GM12878 (cell line): ENCODE measurements at regions not wholly inside any gene's neighbourhood (a gene's known extent, or its start where the extent isn't known, plus 50 kb on each side); places are given as distances from the start of the nearest gene placed in this dataset.

Experiments used
- ATAC-seq: fragments of 200-7000 bp; cut with Tn5 transposase; 3 replicates; pipeline ENCODE4 v1.9.1; 2020; ENCODE audit warnings: mild to moderate bottlenecking, moderate library complexity
- BruUV-seq: library from RNA; stranded (reverse); fragments of 400-500 nt; replicated peaks from 2 replicates; lab custom pipeline; 2021; lab: Mats Ljungman, UMichigan
- CTCF ChIA-PET: fragments of 300-600 bp; sonication (Branson Sonifier 250); formaldehyde crosslinking; extraction: SDS; loops from one replicate; lab custom pipeline; 2021; ENCODE audit warnings: inconsistent platforms; lab: Yijun Ruan, JAX
- POLR2A ChIA-PET: fragments of 350-600 bp; formaldehyde crosslinking; extraction: SDS; loops from one replicate; lab custom pipeline; 2021; ENCODE audit warnings: inconsistent platforms; lab: Charles Lee
- RAD21 ChIA-PET: fragments of 300-600 bp; sonication (Branson Sonifier 250); formaldehyde crosslinking; loops from one replicate; lab custom pipeline; 2023; ENCODE audit warnings: antibody characterized with exemption; ENCODE audit not compliant: unreplicated experiment; lab: Charles Lee
- SMC1A ChIA-PET: fragments of 300-600 bp; sonication (Branson Sonifier 250); formaldehyde crosslinking; loops from one replicate; lab custom pipeline; 2023; ENCODE audit not compliant: unreplicated experiment, uncharacterized antibody; lab: Charles Lee
- DNase-seq: peaks from one replicate; pipeline ENCODE4 v3.0.0-alpha.2; 2011; ENCODE audit warnings: low read depth, low spot score
- FAIRE-seq: peaks from 3 replicates; lab custom pipeline; 2011; peaks lifted over from hg19 to GRCh38; lab: Jason Lieb, UNC
- H2AFZ ChIP-seq: 2 replicates; pipeline ENCODE4 v1.6.0; 2011; ENCODE audit warnings: low read depth, low read length, control low read depth; ENCODE audit not compliant: control insufficient read depth
- H3K27ac ChIP-seq: 2 replicates; pipeline ENCODE4 v1.5.1; 2011; ENCODE audit warnings: control low read depth; ENCODE audit not compliant: control insufficient read depth, insufficient read depth
- H3K27me3 ChIP-seq, 2 experiments: replicated peaks in 1 of 2; 2 replicates each; pipeline versions ENCODE4 v1.6.0 to v1.6.1; 2011; ENCODE audit warnings: low read length in 1 of 2; ENCODE audit not compliant: control insufficient read depth in 2 of 2, insufficient read depth in 2 of 2
- H3K36me3 ChIP-seq, 2 experiments: 2 replicates each; pipeline ENCODE4 v1.5.1; 2011; ENCODE audit warnings: low read length in 1 of 2; ENCODE audit not compliant: control insufficient read depth in 2 of 2, insufficient read depth in 2 of 2
- H3K4me1 ChIP-seq: 2 replicates; pipeline ENCODE4 v1.6.1; 2011; ENCODE audit warnings: mild to moderate bottlenecking, low read length, moderate library complexity, mixed read lengths; ENCODE audit not compliant: control insufficient read depth, insufficient read depth
- H3K4me2 ChIP-seq: 2 replicates; pipeline ENCODE4 v1.6.0; 2011; ENCODE audit warnings: control low read depth; ENCODE audit not compliant: control insufficient read depth, insufficient read depth
- H3K4me3 ChIP-seq: fragments of 200-600 bp; sonication (generic); 2 replicates; pipeline ENCODE4 v1.5.1; 2016
- H3K79me2 ChIP-seq: 2 replicates; pipeline ENCODE4 v1.6.0; 2011; ENCODE audit warnings: low read length; ENCODE audit not compliant: control insufficient read depth, insufficient read depth
- H3K9ac ChIP-seq: 2 replicates; pipeline ENCODE4 v1.8.0; 2011; ENCODE audit warnings: low read length, control low read depth, mixed read lengths; ENCODE audit not compliant: control insufficient read depth, insufficient read depth
- H3K9me3 ChIP-seq: replicated peaks from 3 replicates; pipeline ENCODE4 v1.5.1; 2011; ENCODE audit warnings: mild to moderate bottlenecking, low read length; ENCODE audit not compliant: control insufficient read depth, insufficient read depth
- H4K20me1 ChIP-seq: 2 replicates; pipeline ENCODE4 v1.6.0; 2011; ENCODE audit not compliant: control insufficient read depth, insufficient read depth
- ASH2L ChIP-seq: fragments of 300-600, 200-600 bp; sonication (generic); IDR thresholded peaks from 2 replicates; pipeline ENCODE4 v1.6.1; 2017; ENCODE audit warnings: low read depth, mild to moderate bottlenecking, borderline replicate concordance
- BCL11A ChIP-seq: IDR thresholded peaks from 2 replicates; pipeline ENCODE4 v1.6.1; 2011; ENCODE audit warnings: low read depth, low read length
- CBX3 ChIP-seq: fragments of 200-600 bp; sonication (generic); IDR thresholded peaks from 2 replicates; pipeline ENCODE4 v1.6.1; 2016; ENCODE audit warnings: low read depth, borderline replicate concordance
- ETV6 ChIP-seq, 2 experiments: fragments of 450-650 bp in 1 of 2; IDR thresholded peaks in 1 of 2; conservative IDR thresholded peaks in 1 of 2; 2 replicates each; pipeline ENCODE4 v1.6.1; 2014; ENCODE audit warnings: antibody characterized with exemption in 1 of 2, borderline replicate concordance in 1 of 2, low read depth in 1 of 2, mild to moderate bottlenecking in 1 of 2, moderate library complexity in 1 of 2
- FOXM1 ChIP-seq: IDR thresholded peaks from 2 replicates; pipeline ENCODE4 v1.6.1; 2012; ENCODE audit warnings: low read depth, mild to moderate bottlenecking, inconsistent platforms, low read length, moderate library complexity
- IRF4 ChIP-seq: IDR thresholded peaks from 2 replicates; pipeline ENCODE4 v1.6.1; 2011; ENCODE audit warnings: low read depth, low read length
- NBN ChIP-seq: fragments of 450-650 bp; IDR thresholded peaks from 2 replicates; pipeline ENCODE4 v1.6.1; 2016
- SMAD1 ChIP-seq: fragments of 450-650 bp; IDR thresholded peaks from 2 replicates; pipeline ENCODE4 v1.6.1; 2018; ENCODE audit warnings: mild to moderate bottlenecking, low read depth; ENCODE audit not compliant: partially characterized antibody
- SP1 ChIP-seq: IDR thresholded peaks from one replicate; pipeline ENCODE4 v1.6.1; 2011; ENCODE audit warnings: low read depth, low read length
- TAF1 ChIP-seq: IDR thresholded peaks from 2 replicates; pipeline ENCODE4 v1.6.1; 2011; ENCODE audit warnings: mild to moderate bottlenecking, low read depth, low read length, borderline replicate concordance
- TCF7 ChIP-seq: IDR thresholded peaks from 2 replicates; pipeline ENCODE4 v1.6.1; 2014; ENCODE audit warnings: antibody characterized with exemption, borderline replicate concordance
- ZZZ3 ChIP-seq: IDR thresholded peaks from 2 replicates; pipeline ENCODE4 v1.6.1; 2011; ENCODE audit warnings: low read depth; ENCODE audit not compliant: control insufficient read depth, insufficient read length
- WGBS: methylation state at CpG from one replicate; pipeline ENCODE4 v1.1.6; 2016; ENCODE audit warnings: low lambda C conversion rate; ENCODE audit not compliant: insufficient replicate concordance, insufficient coverage; ENCODE audit errors: missing lambda C conversion rate; 5-methylcytosine and 5-hydroxymethylcytosine counted together
- in situ Hi-C: fragments of 300-500 bp; cut with MboI; formaldehyde crosslinking; loops from 9 replicates; pipeline ENCODE4 v1.14.3; 2018; ENCODE audit warnings: mixed read lengths
- intact Hi-C: fragments of 100-400 bp; cut with micrococcal nuclease; formaldehyde crosslinking; loops from one replicate; pipeline ENCODE4 v1.14.2; 2022; ENCODE audit not compliant: unreplicated experiment

- Histone ChIP-seq H3K4me1 (0 out of 2 replicates have a peak, but pooled peaks cover 4% of the 10 kb centered on the region), H3K27ac (no peak overlapping the region), H3K9ac (no peak overlapping the region), H3K79me2 (no peaks in the 10 kb centered on the region), H3K36me3 (no peaks in the 10 kb centered on the region), H2AFZ (no peak overlapping the region), H3K4me3 (no peak overlapping the region), H3K4me2 (no peak overlapping the region), H3K27me3 (no peaks in the 10 kb centered on the region), H4K20me1 (no peaks in the 10 kb centered on the region), H3K9me3 (no peaks in the 10 kb centered on the region)
- DNase-seq: no peak
- POLR2A ChIA-PET: interaction anchor here (0.7 to 1.5 kb wide), 2 partner anchors 10 to 52 kb away, joined by 3 read pairs; no protein-coding TSS in a partner anchor
- BruUV-seq: no TSS peak
- CTCF ChIA-PET: interaction anchor here (0.7 to 1.8 kb wide), 2 partner anchors 12 to 70 kb away, joined by 3 to 6 read pairs; no protein-coding TSS in a partner anchor
- 64% methylated on average over 3 of the region's 3 CpGs for WGBS
- TF ChIP-seq TAF1 (no peak), ASH2L (no peak), IRF4 (no peak), SMAD1 (no peak), SP1 (no peak), ZZZ3 (no peak), CBX3 (no peak), BCL11A (no peak), TCF7 (no peak), ETV6 (conservative IDR thresholded peaks at IDR 0.05 in 1 of 2, IDR thresholded peaks at IDR 0.05 in 1 of 2; ENCODE audit: borderline replicate concordance in 1 of 2, low read depth in 1 of 2) (no peak), FOXM1 (no peak), NBN (no peak)
- in situ Hi-C loops (no loop called here), intact Hi-C loops (no loop called here)
- no peak for FAIRE-seq
- no peak for ATAC-seq
- SMC1A ChIA-PET: interaction anchor here (0.7 to 3.9 kb wide), 5 partner anchors 11 to 854 kb away, joined by 3 to 18 read pairs (median 4); no protein-coding TSS in a partner anchor
- RAD21 ChIA-PET: interaction anchor here (0.9 to 1.6 kb wide), 2 partner anchors 11 to 19 kb away, joined by 3 to 5 read pairs; no protein-coding TSS in a partner anchor
These were observed 181.2 kb upstream of the PROK2 start for GRCh38 chr3:71966185-71966584.
